H9 (cell line): ENCODE measurements at regions not wholly inside any gene's neighbourhood (a gene's known extent, or its start where the extent isn't known, plus 50 kb on each side); places are given as distances from the start of the nearest gene placed in this dataset.

ENCODE experiments used
- DNase-seq: peaks from one replicate; pipeline ENCODE4 v3.0.0-alpha.2; 2017
- H2AFZ ChIP-seq: one replicate; pipeline ENCODE4 v1.6.1; 2013; ENCODE audit warnings: mild to moderate bottlenecking, low read length, control low read depth, moderate library complexity
- H2AK5ac ChIP-seq: 2 replicates; pipeline ENCODE4 v1.6.1; 2013; ENCODE audit warnings: low read length, control low read depth, mixed read lengths; ENCODE audit not compliant: insufficient read length
- H2BK120ac ChIP-seq: one replicate; pipeline ENCODE4 v1.6.1; 2013; ENCODE audit warnings: low read depth, mild to moderate bottlenecking, low read length, control low read depth, inconsistent platforms; ENCODE audit not compliant: poor library complexity, severe bottlenecking
- H2BK12ac ChIP-seq: 2 replicates; pipeline ENCODE4 v1.6.1; 2013; ENCODE audit warnings: low read length, control low read depth, mixed read lengths, low read depth; ENCODE audit not compliant: insufficient read length
- H2BK15ac ChIP-seq: 2 replicates; pipeline ENCODE4 v1.6.1; 2013; ENCODE audit warnings: low read depth, low read length, control low read depth
- H2BK20ac ChIP-seq: one replicate; pipeline ENCODE4 v1.6.1; 2013; ENCODE audit warnings: low read depth, mild to moderate bottlenecking, low read length, control low read depth, inconsistent platforms; ENCODE audit not compliant: poor library complexity, severe bottlenecking
- H2BK5ac ChIP-seq: 2 replicates; pipeline ENCODE4 v1.6.1; 2013; ENCODE audit warnings: low read length, control low read depth, mixed read lengths; ENCODE audit not compliant: insufficient read length
- H3K14ac ChIP-seq: 2 replicates; pipeline ENCODE4 v1.6.1; 2013; ENCODE audit warnings: low read length, control low read depth; ENCODE audit not compliant: insufficient read depth
- H3K18ac ChIP-seq: 2 replicates; pipeline ENCODE4 v1.6.1; 2013; ENCODE audit warnings: low read depth, mild to moderate bottlenecking, mixed read lengths, low read length, control low read depth; ENCODE audit not compliant: insufficient read length
- H3K23ac ChIP-seq: 2 replicates; pipeline ENCODE4 v1.6.1; 2013; ENCODE audit warnings: low read length, control low read depth, mixed read lengths, low read depth; ENCODE audit not compliant: insufficient read length
- H3K23me2 ChIP-seq: 2 replicates; pipeline ENCODE4 v1.6.1; 2013; ENCODE audit warnings: low read depth, mild to moderate bottlenecking, mixed read lengths, low read length, control low read depth; ENCODE audit not compliant: insufficient read length, poor library complexity, severe bottlenecking
- H3K27ac ChIP-seq: 2 replicates; pipeline ENCODE4 v1.5.1; 2013; ENCODE audit warnings: low read length, control low read depth, mixed read lengths, low read depth; ENCODE audit not compliant: insufficient read length
- H3K27me3 ChIP-seq: 2 replicates; pipeline ENCODE4 v1.6.1; 2013; ENCODE audit warnings: low read length, control low read depth, inconsistent platforms; ENCODE audit not compliant: insufficient read depth
- H3K4ac ChIP-seq: 2 replicates; pipeline ENCODE4 v1.6.1; 2013; ENCODE audit warnings: low read depth, mild to moderate bottlenecking, control low read depth, inconsistent platforms, low read length, moderate library complexity
- H3K4me1 ChIP-seq: 2 replicates; pipeline ENCODE4 v1.6.1; 2013; ENCODE audit warnings: low read length, control low read depth, inconsistent platforms; ENCODE audit not compliant: insufficient read depth
- H3K4me2 ChIP-seq: 2 replicates; pipeline ENCODE4 v1.6.1; 2013; ENCODE audit warnings: low read length, control low read depth, mixed read lengths; ENCODE audit not compliant: insufficient read length, insufficient read depth
- H3K56ac ChIP-seq: 2 replicates; pipeline ENCODE4 v1.6.1; 2013; ENCODE audit warnings: low read depth, mild to moderate bottlenecking, mixed read lengths, low read length, control low read depth; ENCODE audit not compliant: insufficient read length
- H3K79me1 ChIP-seq: 2 replicates; pipeline ENCODE4 v1.6.1; 2013; ENCODE audit warnings: low read depth, mild to moderate bottlenecking, moderate library complexity, low read length, control low read depth, inconsistent platforms; ENCODE audit not compliant: insufficient read depth, poor library complexity, severe bottlenecking
- H3K79me2 ChIP-seq: 2 replicates; pipeline ENCODE4 v1.6.1; 2013; ENCODE audit warnings: low read length, control low read depth, inconsistent platforms; ENCODE audit not compliant: insufficient read depth
- H3K9ac ChIP-seq: 2 replicates; pipeline ENCODE4 v1.6.1; 2013; ENCODE audit warnings: low read length, control low read depth, mixed read lengths; ENCODE audit not compliant: insufficient read length; ENCODE audit errors: extremely low read depth
- H3K9me3 ChIP-seq: one replicate; pipeline ENCODE4 v1.6.1; 2013; ENCODE audit warnings: low read depth, low read length, inconsistent platforms; ENCODE audit not compliant: control insufficient read depth
- H3T11ph ChIP-seq: one replicate; pipeline ENCODE4 v1.6.1; 2013; ENCODE audit warnings: mild to moderate bottlenecking, low read length, control low read depth, inconsistent platforms
- H4K20me1 ChIP-seq: one replicate; pipeline ENCODE4 v1.6.1; 2013; ENCODE audit not compliant: control insufficient read depth, insufficient read length, insufficient read depth
- H4K5ac ChIP-seq: 2 replicates; pipeline ENCODE4 v1.6.1; 2013; ENCODE audit warnings: low read depth, mild to moderate bottlenecking, mixed read lengths, low read length, control low read depth; ENCODE audit not compliant: insufficient read length
- H4K8ac ChIP-seq: replicated peaks from 2 replicates; pipeline ENCODE4 v1.6.1; 2013; ENCODE audit warnings: low read length, control low read depth, mixed read lengths, low read depth; ENCODE audit not compliant: insufficient read length
- H4K91ac ChIP-seq: 2 replicates; pipeline ENCODE4 v1.6.1; 2013; ENCODE audit warnings: low read depth, mild to moderate bottlenecking, moderate library complexity, mixed read lengths, low read length, control low read depth; ENCODE audit not compliant: insufficient read length
- H3K27ac Mint-ChIP-seq, 3 experiments: 2 replicates in 2 of 3; 3 replicates in 1 of 3; pipeline ENCODE4 v1.8.0; 2020 to 2021; ENCODE audit warnings: mixed read lengths in 3 of 3, mild to moderate bottlenecking in 1 of 3, moderate library complexity in 1 of 3
- H3K27me3 Mint-ChIP-seq: 2 replicates; pipeline ENCODE4 v1.8.0; 2021; ENCODE audit warnings: low read depth, mild to moderate bottlenecking, moderate library complexity, mixed read lengths
- H3K36me3 Mint-ChIP-seq, 3 experiments: 2 replicates in 2 of 3; 3 replicates in 1 of 3; pipeline ENCODE4 v1.8.0; 2020 to 2021; ENCODE audit warnings: low read depth in 3 of 3, mixed read lengths in 3 of 3; ENCODE audit not compliant: insufficient read depth in 1 of 3
- H3K4me1 Mint-ChIP-seq, 2 experiments: 2 replicates each; pipeline ENCODE4 v1.8.0; 2020; ENCODE audit warnings: mixed read lengths in 2 of 2
- H3K4me3 Mint-ChIP-seq, 2 experiments: 2 replicates in 1 of 2; 3 replicates in 1 of 2; pipeline ENCODE4 v1.8.0; 2020 to 2021; ENCODE audit warnings: mild to moderate bottlenecking in 2 of 2, mixed read lengths in 2 of 2, moderate library complexity in 1 of 2
- H3K9me3 Mint-ChIP-seq, 2 experiments: 2 replicates in 1 of 2; 3 replicates in 1 of 2; pipeline ENCODE4 v1.8.0; 2020; ENCODE audit warnings: mild to moderate bottlenecking in 2 of 2, mixed read lengths in 2 of 2, moderate library complexity in 1 of 2
- CTCF ChIP-seq: fragments of 200-600 bp; sonication (generic); conservative IDR thresholded peaks from 3 replicates; pipeline ENCODE4 v1.8.0; 2021; ENCODE audit warnings: antibody characterized with exemption, mild to moderate bottlenecking
- WGBS: extraction: QIAGEN DNeasy Blood & Tissue Kit; methylation state at CpG from one replicate; pipeline ENCODE4 v1.1.7; 2013; ENCODE audit warnings: missing lambda C conversion rate, low lambda C conversion rate, mixed read lengths; ENCODE audit not compliant: insufficient read length; ENCODE audit errors: extremely low coverage; 5-methylcytosine and 5-hydroxymethylcytosine counted together

DNA sequence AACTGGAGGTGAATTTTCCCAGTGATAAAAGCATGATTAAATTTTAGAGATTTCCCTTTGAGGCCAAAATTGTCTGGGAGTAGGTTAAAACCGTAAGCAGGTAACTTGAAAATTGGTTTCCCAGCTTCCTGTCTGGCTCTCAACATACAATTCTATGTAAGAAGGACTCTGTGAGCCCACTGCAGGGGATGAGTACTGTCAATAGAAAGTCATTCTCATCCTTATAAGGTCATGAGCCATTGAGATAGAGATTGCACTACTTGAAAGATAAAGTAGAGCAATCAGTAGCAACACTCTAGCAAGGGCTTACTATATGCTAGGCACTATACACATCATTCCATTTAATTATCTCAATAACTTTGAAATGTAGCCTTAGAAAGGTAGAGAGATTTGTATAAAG lies 225.6 kb upstream of the HMGA2 start:
- H3K79me1 ChIP-seq: no peaks in the 10 kb centered on the region
- H3K79me2 ChIP-seq: no peaks in the 10 kb centered on the region
- H3K27me3 ChIP-seq: no peaks in the 10 kb centered on the region
- Mint-ChIP-seq H3K27me3 (no peaks in the 10 kb centered on the region), H3K27ac (no peak overlapping the region), H3K9me3 (no peaks in the 10 kb centered on the region), H3K4me1 (peaks cover 31 to 50% of the 10 kb centered on the region in 2 experiments), H3K4me3 (no peak overlapping the region), H3K36me3 (no peaks in the 10 kb centered on the region; a peak in 1 of 7 replicates)
- no CpG with 5 or more reads among the region's 1 CpG for WGBS
- peak overlapping the region; percentile 45 for H3T11ph ChIP-seq
- H2BK20ac ChIP-seq: no peak overlapping the region
- H2BK120ac ChIP-seq: no peak overlapping the region
- no peaks in the 10 kb centered on the region for H4K20me1 ChIP-seq
- no peak for TF ChIP-seq CTCF
- H2AFZ ChIP-seq: no peak overlapping the region
- no peak for DNase-seq
- H2BK12ac ChIP-seq: no peak overlapping the region
- H2AK5ac ChIP-seq: no peak overlapping the region
- no peak overlapping the region for H4K8ac ChIP-seq
- H3K23me2 ChIP-seq: peaks cover 2% of the 10 kb centered on the region
- no peak overlapping the region for H3K4ac ChIP-seq
- no peak overlapping the region for H4K91ac ChIP-seq
- H3K18ac ChIP-seq: no peak overlapping the region
- H3K23ac ChIP-seq: no peak overlapping the region
- H3K14ac ChIP-seq: no peak overlapping the region
- H3K27ac ChIP-seq: no peak overlapping the region
- no peak overlapping the region for H3K9ac ChIP-seq
- no peaks in the 10 kb centered on the region for H3K9me3 ChIP-seq
- no peak overlapping the region for H2BK5ac ChIP-seq
- no peak overlapping the region for H4K5ac ChIP-seq
- H2BK15ac ChIP-seq: no peak overlapping the region
- H3K4me2 ChIP-seq: no peak overlapping the region
- peaks cover 9% of the 10 kb centered on the region; the same call in 1 of the 2 replicates for H3K4me1 ChIP-seq
- H3K56ac ChIP-seq: no peak overlapping the region
